ENCODE measurements at regions not wholly inside any gene's neighbourhood (a gene's known extent, or its start where the extent isn't known, plus 50 kb on each side); places are given as distances from the start of the nearest gene placed in this dataset.

DNA sequence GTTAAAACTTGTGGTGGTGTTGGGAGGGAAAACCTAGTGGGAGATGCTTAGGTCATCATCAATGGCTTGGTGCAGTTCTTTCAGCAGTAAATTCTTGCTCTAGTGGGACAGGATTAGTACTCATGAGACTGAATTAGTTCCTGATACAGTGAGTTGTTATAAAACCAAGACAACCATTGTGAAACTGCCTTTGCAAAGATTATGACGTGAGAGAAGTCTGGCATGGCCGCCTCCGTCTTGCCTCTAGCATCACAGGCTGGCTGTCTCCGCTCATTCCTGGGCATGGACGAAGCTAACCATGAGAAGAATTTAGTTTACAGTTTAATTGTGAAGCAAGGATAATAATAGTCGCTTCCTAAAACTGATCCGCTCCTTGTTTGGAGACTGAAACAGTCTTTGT is 186.4 kb downstream of the KIF20B start:
- DNase-seq = no peak

DNA sequence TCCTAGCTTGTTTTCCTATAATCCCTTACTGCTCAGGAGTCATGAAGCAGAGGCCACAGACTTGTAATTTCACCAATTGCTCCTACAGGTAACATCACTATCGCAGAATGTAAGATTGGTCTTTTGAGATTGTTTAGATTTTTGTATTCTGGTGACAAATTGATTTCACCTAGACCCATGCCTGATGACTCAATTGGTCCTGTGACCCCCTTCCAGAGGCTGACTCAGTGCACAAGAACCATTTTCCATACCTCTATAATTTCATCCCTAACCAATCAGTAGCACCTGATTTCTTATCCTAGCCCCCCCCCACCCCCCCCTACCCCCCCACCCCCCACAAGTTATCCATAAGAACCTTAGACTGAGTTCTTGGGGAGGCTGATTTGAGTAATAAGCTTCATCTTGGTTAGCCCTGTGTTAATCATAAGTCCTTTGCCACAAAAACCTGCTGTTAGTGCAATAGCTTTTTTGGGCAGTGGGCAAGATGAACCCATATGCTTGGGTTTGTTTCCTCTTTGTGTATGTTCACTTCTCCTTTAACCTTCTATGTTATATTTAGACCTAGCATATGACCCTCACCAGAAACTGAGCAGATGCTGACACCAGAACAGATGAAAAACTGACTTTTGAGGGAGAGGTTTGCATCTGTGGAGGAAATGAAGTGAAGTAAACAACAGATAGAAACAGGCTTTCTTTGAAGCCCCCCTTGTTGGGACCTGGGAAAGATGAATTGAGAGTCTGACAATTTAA is 187.1 kb downstream of the KIF20B start:
- DNase-seq = no peak

DNA sequence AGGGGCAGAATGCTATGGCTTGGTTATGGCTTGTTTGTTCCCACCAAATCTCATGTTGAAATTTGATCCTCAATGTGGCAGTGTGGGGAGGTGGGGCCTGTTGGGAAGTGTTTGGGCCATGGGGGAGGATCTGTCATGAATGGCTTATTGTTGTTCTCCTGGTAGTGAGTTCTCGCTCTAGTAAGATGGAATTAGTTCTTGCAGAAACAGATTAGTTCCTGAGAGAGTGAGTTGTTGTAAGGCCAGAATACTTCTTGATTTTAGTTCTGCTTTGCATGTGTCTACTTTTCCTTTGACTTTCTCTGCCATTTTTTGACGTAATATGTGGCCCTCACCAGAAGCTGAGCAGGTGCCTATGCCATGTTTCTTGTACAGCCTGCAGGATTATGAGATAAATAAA is 188.2 kb downstream of the KIF20B start:
- DNase-seq = no peak

DNA sequence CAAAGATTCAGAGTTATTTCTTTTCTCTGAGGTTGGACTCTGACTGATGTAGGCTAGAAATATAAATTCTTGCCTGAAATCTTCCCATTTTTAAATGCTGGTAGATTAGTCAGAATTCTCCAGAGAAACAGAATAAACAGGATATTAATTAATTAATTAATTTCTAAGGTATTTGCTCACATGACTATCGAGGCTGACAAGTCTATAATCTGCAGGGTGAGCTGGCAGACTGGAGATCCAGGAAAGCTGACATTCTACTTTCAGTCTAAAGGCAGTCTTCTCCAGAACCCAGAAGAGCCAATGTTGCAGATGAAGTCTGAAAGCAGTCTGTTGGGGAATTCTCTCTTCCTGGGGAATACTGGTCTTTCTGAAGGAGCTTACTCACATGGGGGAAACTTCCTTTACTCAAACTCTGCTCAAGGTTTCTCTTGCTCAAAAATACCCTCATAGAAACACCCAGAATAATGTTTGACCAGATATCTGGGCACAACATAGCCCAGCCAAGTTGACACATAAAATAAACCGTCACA is 189.7 kb downstream of the KIF20B start:
- no peak for DNase-seq

DNA sequence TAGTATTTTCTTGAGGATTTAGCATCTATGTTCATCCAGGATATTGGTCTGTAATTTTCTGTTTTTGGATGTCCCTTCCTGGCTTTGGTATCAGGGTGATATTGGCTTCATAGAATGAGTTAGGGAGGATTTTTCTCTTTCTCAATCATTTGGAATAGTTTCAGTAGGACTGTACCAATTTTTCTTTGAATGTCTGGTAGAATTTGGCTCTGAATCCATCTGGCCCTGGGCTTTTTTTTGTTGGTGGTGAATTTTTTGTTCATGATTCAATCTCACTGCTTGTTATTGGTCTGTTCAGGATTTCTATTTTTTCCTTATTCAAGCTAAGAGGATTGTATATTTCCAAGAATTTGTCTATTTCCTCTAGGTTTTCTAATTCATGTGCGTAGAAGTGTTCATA is 192.7 kb downstream of the KIF20B start:
- DNase-seq = peak; percentile 12

DNA sequence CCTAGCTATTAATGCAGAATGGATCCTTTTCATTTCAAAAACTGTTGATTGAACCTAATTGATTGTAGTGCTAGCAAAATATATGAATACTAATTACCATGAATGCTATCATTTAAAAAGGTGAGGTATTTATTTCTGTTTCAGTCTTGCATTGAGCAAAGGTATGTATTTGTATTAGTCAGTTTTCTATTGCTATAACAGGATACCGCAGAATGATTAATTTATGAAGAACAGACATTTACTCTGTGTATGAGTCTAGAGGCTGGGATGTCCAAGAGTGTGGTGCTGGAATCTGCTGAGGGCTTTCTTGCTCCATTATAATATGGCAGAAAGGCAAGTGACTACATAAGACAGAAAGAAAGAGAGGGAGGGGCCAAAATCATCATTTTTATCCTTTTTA is 199.2 kb downstream of the KIF20B start:
- DNase-seq = no peak

DNA sequence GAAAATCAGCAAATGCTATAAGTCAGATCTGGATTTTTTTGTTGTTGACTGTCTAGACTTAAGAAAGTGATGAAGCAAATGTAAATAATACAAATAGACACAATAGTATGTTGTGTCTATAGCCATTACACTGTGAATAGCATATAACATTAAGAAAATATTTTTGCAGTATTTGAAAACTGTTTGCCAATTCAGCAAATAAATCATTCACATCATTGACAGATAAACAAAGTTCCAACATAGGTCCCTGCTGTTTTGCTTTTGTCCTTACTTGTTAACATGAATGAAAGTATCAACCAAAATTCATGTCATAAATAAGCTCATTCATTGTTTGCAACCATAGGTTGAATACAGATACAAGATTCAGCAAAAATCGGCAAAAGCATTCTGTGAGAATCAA is 200.5 kb downstream of the KIF20B start:
- DNase-seq = no peak

DNA sequence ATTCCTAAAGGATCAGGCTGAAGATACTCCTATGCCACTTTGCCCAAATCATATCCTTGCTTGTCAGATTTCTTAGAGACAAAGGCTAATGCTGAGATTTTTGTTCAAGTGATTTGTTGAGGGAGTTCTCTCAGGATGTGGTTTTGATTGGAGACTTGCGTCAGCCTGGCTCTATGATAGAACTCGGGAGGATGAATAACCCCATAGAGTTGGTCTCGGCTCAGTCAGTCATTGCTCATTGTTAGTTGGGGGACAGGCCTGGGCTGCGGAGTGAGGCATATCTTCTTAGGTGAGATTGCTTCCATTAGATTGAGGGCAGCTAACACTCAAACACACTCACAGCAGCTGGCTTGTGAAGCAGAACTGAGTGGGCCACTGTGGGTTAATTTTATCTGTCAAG is 203.4 kb downstream of the KIF20B start:
- peak; percentile 29 for DNase-seq

DNA sequence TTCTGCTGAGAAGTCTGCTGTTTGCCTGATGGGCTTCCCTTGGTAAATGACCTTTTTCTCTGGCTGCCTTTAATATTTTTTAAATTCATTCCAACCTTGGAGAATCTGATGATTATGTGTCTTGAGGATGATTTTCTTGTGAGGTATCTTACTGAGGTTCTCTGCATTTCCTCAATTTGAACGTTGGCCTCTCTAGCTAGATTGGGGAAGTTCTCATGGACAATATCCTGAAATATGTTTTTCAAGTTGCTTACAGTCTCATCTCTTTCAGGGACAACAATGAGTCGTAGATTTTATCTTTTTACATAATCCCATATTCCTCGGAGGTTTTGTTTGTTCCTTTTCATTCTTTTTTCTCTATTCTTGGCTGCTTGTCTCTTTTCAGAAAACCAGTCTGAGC is 208.4 kb downstream of the KIF20B start:
- DNase-seq = no peak

DNA sequence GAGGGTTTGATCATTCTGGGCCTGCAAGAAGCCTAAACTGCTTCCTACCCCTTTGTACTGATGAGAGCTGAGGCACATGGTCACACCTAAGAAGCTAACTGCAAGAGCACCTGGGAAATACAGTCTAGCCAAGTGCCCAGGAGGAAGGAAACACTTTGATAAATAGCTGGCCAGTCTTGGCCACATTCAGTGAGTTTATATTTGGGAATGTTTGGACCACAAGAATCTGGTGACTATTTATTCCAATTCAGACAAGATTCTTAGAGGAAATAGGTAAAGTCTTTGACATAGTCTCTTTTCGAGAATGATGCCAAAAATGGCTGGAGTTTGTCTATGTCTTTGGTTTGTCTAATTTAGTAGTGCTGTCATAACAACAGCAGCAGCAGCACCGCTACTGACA is 213.6 kb downstream of the KIF20B start:
- no peak for DNase-seq

DNA sequence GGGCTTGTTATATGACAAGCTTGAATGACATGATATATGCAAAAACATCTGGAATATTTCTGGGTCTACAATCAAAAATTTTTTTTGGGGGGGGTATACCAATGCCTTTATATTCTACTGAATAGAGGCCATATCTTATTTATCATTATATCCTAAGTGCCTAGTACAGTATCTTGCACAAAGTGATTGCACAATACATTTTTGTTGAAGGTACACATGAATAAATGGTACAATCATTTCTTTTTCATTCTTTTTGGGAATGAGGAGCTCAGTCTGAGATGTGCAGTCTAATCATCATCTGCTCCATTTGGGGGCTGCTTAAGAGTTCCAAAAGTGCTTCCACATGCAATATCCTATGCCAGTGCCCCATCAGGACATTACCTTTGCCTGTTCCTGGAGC is 214.6 kb downstream of the KIF20B start:
- no peak for DNase-seq

DNA sequence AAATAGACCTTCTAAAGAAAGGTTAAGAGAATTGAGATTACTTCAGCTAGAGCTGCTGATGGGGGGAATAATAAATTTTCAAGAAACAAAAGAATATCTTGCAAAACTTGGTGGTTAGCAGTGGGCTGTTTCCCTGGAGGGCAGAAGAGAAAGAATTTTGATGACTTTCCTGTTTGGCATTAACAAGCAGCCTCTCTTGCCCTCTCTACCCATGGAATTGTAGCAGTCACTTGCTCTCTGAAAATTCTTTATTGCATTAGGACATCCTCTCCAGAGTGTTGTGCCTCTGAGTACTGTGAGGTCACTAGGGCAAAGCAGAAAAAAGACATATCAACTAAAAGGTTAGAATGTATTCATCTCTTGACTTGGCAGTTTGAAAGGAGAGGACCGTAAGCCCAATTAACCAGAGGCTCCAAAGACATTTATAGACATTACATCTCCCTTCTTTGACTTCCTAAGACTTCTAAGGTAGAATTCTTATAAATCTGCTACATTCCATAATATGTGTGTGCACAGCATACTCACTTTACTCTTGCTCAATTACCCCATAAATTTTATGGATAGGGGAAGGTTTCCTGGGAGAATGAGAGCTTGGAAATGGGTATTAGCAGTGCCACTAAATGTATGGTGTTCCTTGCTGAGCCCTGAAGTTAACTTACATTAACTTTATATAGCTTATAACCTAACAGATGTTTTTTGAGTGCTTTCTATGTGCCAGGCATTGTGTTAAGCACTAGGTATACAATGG is 215.3 kb downstream of the KIF20B start:
- DNase-seq = peak; percentile 18

DNA sequence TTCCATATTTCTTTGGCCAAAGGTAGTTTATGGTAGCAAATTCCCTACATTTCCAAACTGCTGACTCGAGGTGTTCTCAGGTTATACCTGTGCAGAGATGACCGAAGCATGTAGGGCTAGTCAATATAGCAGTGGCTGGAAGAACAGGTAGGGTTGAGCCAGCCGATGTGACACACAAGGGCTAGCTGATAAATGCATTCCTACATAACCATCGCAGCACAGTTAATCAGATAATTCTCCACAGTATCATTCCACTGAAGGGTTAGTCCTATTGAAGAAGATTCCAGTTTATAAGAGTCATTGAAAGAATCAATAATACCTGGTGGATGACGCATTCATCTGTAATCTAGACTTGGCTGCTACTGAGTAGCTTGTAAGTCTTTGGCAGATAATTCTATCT is 220.0 kb downstream of the KIF20B start:
- DNase-seq = peak; percentile 26

DNA sequence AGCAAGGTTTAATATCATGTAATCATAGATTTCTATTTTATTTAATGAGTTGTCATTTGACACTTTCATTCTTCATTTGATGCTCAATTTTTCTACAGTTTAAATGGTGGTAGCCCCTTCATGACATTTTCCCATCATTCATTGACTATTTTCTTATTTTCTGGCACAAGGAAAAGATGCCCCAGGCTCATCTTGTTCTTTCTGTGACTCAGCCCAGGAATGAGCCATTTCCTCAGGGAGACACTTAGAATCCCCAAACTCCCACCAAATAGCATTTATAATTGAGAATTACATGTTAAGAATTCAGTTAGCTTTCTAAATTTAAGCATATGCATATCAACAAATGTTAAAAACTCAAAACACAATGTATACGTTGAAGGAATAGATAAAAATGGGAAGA is 222.3 kb downstream of the KIF20B start:
- DNase-seq = no peak

DNA sequence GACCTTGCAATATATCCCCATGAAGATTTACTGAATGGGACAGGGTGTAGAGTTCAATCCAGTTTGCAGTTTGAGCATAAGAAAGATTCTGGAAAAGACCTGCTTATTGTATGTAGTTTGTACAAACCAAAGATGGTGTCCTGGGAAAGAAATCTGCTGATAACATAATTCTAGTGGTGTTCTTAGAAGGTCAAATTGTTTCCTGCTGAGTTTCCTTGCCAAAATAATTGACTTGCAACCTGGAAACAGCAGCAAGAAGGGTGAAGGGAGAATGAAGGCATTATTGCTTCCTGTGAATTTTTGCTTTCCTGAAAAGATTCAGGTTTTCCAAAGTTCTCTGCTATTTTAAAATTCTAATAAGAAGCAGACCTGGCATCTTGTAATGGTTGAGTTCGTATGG is 222.9 kb downstream of the KIF20B start:
- no peak for DNase-seq

DNA sequence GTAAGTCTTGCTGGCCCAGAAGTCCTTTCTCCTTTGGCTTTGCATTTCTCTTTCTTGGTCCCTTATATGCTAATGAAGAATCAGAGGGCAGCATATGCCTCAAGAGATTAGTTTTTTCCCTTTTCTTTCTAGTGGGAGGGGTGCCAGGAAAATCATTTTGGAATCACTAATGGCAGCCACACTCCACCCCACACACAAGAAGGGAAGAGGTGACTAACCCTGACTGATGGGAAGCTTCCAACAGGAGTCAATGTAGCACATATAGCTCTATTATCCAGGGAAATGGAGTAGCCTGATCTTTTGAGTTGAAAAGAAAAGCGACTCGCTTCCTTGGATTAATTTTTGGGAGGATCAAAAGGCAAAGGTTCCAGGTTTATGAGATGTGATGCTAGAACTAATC is 225.3 kb downstream of the KIF20B start:
- peak; percentile 22 for DNase-seq

DNA sequence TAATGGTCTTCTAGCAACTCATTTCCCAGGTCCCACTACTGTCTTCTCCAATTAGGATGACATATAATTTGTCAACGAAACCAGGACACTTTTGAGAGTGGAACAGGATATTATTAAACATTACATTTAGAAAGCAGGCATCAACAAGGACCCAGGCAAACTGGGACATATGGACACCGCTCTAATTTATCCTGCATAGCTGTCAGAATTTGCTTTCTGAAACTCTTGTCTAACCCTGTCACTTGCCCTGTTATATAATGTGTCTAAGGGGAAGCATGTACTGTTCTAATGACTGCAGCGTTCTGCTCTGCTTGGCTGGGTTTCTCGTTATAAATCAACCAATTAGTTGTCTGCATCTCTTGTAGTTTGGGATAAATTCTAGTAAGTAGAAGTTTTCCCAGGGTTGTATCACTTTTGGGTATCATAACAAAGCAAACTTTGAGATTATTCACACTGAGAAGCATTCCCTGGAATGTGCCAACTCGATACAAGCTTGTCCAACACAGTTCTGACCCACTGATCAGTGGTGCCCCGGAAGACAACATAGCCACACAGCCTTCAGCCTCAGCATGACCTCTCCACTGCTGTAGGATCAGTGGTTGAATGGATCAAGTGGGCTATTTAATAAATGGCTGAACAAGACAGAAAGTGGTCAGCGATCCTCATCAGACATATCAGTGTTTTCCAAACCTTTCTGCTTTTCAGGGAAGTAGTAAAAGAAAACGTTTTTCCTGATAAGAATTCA is 228.1 kb downstream of the KIF20B start:
- DNase-seq = no peak

DNA sequence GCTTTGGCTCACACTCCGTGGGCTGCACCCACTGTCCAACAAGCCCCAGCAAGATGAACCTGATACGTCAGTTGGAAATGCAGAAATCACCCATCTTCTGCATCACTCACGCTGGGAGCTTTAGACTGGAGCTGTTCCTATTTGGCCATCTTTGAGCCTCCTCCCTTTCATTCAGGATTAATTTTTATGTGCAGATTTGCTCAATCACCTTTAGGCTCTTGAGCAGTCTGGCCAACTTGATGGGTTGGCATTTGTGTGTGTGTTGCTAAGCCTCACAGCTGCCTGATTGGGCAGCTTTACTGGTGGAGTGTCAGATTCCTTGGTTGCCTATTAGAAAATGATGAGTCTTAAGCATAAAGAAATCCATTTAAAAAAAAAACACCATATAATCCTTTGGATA is 236.1 kb downstream of the KIF20B start:
- no peak for DNase-seq

DNA sequence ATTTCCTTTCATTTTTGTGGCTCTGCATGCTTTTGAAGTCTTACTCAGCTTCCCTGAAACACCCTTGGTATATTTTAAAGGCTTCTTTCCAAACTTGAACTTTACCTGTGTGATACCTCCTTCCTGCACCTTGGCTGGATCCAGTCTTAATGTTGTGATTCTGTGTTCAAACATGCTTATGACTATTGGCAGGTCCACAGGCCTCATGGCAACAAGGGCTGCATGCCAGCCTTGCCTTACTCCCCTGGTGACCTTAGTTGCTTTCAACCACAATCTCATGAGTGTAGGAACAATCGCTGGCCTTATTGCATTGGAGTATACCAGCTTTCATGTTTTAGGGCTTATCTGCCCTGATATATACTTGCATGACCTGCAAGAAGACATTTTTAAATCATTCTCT is 238.7 kb downstream of the KIF20B start:
- no peak for DNase-seq

DNA sequence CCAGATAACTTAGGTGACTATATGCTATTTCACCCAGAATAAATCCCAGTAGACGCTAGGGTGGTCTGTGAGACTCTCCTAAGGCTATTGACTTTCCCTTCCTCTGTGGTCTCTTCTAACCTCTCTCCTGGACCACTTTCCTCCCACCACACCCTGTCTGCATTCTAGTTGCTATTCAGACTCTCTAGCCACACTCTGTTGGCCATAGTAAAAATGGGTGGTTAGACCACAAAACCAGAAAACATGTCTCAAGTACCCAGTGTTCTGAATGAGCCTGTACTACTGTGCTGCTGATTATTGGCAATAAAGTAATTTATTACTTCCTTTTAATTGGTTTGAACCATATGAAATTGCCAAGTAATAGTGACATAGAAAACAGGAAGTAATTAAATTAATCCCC is 240.8 kb downstream of the KIF20B start:
- no peak for DNase-seq

DNA sequence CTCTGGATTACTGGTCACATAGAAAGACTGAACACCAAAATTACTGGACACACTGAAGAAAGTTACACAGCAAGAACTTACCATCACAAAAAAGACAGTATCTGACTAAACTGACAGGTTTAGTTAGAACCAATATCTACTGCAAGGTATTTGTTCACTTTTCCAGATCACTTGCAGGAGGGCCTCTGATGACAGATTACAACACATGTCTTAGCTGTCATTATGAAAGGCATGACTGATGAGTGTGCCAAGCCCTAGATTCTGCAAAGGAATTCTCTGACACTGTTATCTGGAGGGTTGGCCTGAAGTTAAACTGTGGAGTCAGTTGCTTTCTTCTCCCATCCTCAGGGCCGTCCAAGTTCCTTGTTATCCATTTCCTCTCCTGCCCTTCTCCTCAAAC is 242.7 kb downstream of the KIF20B start:
- no peak for DNase-seq

DNA sequence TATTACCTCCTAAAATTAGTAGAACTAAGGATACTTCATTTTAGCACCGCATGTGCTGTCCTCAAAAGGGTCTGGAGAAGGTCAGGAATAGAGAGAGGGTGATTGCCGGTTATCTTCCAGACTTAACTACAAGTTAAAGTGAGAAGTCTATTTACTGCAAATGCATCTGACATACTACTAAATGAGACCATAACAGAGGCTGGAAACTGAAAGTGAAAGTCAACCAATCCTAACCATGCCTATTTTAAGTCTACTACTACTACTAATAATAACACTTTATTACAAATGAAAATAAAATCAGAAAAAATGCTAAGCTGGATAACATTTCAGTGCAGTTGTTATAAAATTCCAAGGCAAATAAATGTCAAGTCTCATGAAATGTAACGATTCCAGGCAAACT is 244.7 kb downstream of the KIF20B start:
- no peak for DNase-seq

DNA sequence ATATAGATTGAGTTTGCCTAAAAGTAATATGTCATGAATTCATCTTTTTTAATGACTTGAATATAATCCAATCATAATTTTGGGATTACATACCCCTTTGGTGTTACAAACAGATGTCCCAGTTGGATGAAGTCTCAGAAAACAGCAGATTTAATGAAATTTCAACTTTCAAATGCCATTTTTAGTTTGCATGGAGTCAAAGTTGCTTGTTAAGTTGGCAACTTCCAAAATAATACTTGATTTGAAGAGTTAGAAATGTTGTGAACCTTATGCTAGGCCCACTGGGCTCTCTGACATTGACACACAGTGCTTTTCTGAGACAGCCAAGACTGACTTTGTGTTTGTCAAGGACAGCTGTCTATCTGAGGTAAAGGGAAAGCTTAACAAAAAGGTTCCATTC is 248.1 kb downstream of the KIF20B start:
- DNase-seq = no peak

DNA sequence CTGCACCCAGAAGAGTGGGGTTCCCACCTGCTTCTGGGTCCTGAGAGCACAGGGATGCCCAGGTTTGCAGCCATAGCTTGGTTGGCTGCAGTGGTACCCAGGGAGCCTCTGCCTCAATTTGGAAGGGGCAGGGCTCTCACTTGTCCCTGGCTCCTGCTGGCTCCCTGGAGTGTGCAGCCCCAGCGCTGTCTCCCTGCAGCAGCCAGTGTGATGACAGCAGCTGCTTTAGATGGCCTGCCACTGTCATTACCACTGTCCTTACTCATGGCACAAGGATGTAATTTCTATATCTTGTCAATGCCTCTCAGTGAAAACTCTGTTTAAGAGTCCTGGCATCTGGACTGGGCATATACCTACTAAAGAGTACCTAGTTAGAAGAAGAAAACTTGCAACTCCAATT is 250.9 kb downstream of the KIF20B start:
- no peak for DNase-seq
